ENCODE measurements at regions not wholly inside any gene's neighbourhood (a gene's known extent, or its start where the extent isn't known, plus 50 kb on each side); places are given as distances from the start of the nearest gene placed in this dataset.

DNA sequence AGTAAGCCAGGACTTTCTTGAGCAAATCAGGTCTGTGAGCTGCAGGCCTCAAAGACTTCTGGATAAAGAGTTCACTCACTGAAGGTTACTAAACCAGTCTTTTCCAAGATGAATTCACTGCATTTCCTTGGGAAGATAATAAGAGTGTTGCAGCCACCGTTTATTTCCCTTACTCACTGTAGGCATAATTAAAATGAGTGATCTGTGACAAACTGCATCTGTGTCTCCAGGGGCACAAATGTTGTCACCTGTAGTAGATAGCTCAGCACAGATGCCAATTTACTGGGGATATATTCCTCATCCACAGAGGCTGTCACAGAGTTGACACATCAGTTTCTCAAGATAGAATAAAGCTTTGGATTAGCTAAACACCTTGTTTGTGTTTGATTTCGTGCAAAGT is 580.2 kb downstream of the SPRY1 start:
- TF ChIP-seq L3MBTL2 (conservative IDR thresholded peaks at IDR 0.05) (no peak), SP1 (IDR thresholded peaks at IDR 0.05) (no peak), LEF1 (IDR thresholded peaks at IDR 0.05; ENCODE audit: borderline replicate concordance) (no peak), SUZ12 (IDR thresholded peaks at IDR 0.05) (no peak), FOXK2 (IDR thresholded peaks at IDR 0.05) (no peak), NFRKB (IDR thresholded peaks at IDR 0.05) (no peak), HDGF (IDR thresholded peaks at IDR 0.05; ENCODE audit: borderline replicate concordance) (no peak), FOXM1 (IDR thresholded peaks at IDR 0.05; ENCODE audit: borderline replicate concordance) (no peak), TARDBP (IDR thresholded peaks at IDR 0.05) (no peak)
- TF ChIP-seq, protein P1, sequence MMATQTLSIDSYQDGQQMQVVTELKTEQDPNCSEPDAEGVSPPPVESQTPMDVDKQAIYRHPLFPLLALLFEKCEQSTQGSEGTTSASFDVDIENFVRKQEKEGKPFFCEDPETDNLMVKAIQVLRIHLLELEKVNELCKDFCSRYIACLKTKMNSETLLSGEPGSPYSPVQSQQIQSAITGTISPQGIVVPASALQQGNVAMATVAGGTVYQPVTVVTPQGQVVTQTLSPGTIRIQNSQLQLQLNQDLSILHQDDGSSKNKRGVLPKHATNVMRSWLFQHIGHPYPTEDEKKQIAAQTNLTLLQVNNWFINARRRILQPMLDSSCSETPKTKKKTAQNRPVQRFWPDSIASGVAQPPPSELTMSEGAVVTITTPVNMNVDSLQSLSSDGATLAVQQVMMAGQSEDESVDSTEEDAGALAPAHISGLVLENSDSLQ (IDR thresholded peaks at IDR 0.05), result no peak
